ENCODE measurements at regions not wholly inside any gene's neighbourhood (a gene's known extent, or its start where the extent isn't known, plus 50 kb on each side); places are given as distances from the start of the nearest gene placed in this dataset.

- H3K27ac ChIP-seq (ENCODE audit: control insufficient read depth, insufficient read depth, low read length) = no peak overlapping the region
- dilution Hi-C loops (cut with MboI; ENCODE audit: extremely low pct_ligation_motif_present, low sequenced_read_pairs) = no loop called here
Measured at GRCh38 chr6:120496661-120497060, 837.6 kb downstream of the TBC1D32 start.

GRCh38 chr6:120493505-120493904, 840.8 kb downstream of the TBC1D32 start:
- no peak overlapping the region for H3K4me2 ChIP-seq (ENCODE audit: control insufficient read depth, extremely low read depth, insufficient read depth, low read depth, low read length)
- H2AFZ ChIP-seq (ENCODE audit: control insufficient read depth, low read length) = no peak overlapping the region
- H3K4me1 ChIP-seq (ENCODE audit: control insufficient read depth, extremely low read depth, insufficient read depth, low read length) = no peaks in the 10 kb centered on the region
- H3K27ac ChIP-seq (ENCODE audit: control insufficient read depth, insufficient read depth, low read length) = no peak overlapping the region
- dilution Hi-C loops (cut with MboI; ENCODE audit: extremely low pct_ligation_motif_present, low sequenced_read_pairs) = no loop called here
- H3K4me3 ChIP-seq (ENCODE audit: control insufficient read depth in 2 of 3, extremely low read depth in 1 of 3, insufficient read depth in 2 of 3, low read depth in 1 of 3, low read length in 3 of 3) = no peak overlapping the region
- H3K9me1 ChIP-seq (ENCODE audit: control insufficient read depth, extremely low read depth, insufficient read depth, low read length) = no peaks in the 10 kb centered on the region
- no peak for TF ChIP-seq EZH2 (IDR thresholded peaks at IDR 0.05; ENCODE audit: low read length)
- no peak for TF ChIP-seq CTCF (optimal IDR thresholded peaks at IDR 0.05 in 1 of 3, IDR thresholded peaks at IDR 0.05 in 1 of 3, conservative IDR thresholded peaks at IDR 0.05 in 1 of 3; ENCODE audit: extremely low read depth in 1 of 3, insufficient read depth in 2 of 3, low read length in 3 of 3)
- H3K79me2 ChIP-seq (ENCODE audit: control insufficient read depth, insufficient read depth, low read length) = no peaks in the 10 kb centered on the region
- H3K9me3 ChIP-seq (ENCODE audit: control insufficient read depth, low read depth, low read length) = no peaks in the 10 kb centered on the region
- H3K27me3 ChIP-seq (ENCODE audit: control insufficient read depth, extremely low read depth, insufficient read depth, low read length) = no peaks in the 10 kb centered on the region
- H3K9ac ChIP-seq (ENCODE audit: control insufficient read depth, extremely low read depth, insufficient read depth, low read length) = no peak overlapping the region
- no peaks in the 10 kb centered on the region for H3K36me3 ChIP-seq (ENCODE audit: control insufficient read depth in 2 of 2, extremely low read depth in 1 of 2, insufficient read depth in 2 of 2, low read length in 2 of 2)
- H4K20me1 ChIP-seq (ENCODE audit: control insufficient read depth, extremely low read depth, insufficient read depth, low read length) = no peaks in the 10 kb centered on the region
- FAIRE-seq (no peak), DNase-seq (ENCODE audit: low read depth, low spot score) (no peak)

More at GRCh38 chr6:120496661-120497060, 837.6 kb downstream of the TBC1D32 start:
- H3K36me3 ChIP-seq (ENCODE audit: control insufficient read depth in 2 of 2, extremely low read depth in 1 of 2, insufficient read depth in 2 of 2, low read length in 2 of 2) = no peaks in the 10 kb centered on the region
- no peak for DNase-seq (ENCODE audit: low read depth, low spot score)
- TF ChIP-seq CTCF (optimal IDR thresholded peaks at IDR 0.05 in 1 of 3, IDR thresholded peaks at IDR 0.05 in 1 of 3, conservative IDR thresholded peaks at IDR 0.05 in 1 of 3; ENCODE audit: extremely low read depth in 1 of 3, insufficient read depth in 2 of 3, low read length in 3 of 3) (no peak), EZH2 (IDR thresholded peaks at IDR 0.05; ENCODE audit: low read length) (no peak)
- no peaks in the 10 kb centered on the region for H4K20me1 ChIP-seq (ENCODE audit: control insufficient read depth, extremely low read depth, insufficient read depth, low read length)
- H3K9me1 ChIP-seq (ENCODE audit: control insufficient read depth, extremely low read depth, insufficient read depth, low read length) = no peaks in the 10 kb centered on the region
- no peak for FAIRE-seq
- no peak overlapping the region for H3K9ac ChIP-seq (ENCODE audit: control insufficient read depth, extremely low read depth, insufficient read depth, low read length)
- H3K4me2 ChIP-seq (ENCODE audit: control insufficient read depth, extremely low read depth, insufficient read depth, low read depth, low read length) = no peak overlapping the region
- H2AFZ ChIP-seq (ENCODE audit: control insufficient read depth, low read length) = no peak overlapping the region
- H3K4me1 ChIP-seq (ENCODE audit: control insufficient read depth, extremely low read depth, insufficient read depth, low read length) = no peaks in the 10 kb centered on the region
- H3K4me3 ChIP-seq (ENCODE audit: control insufficient read depth in 2 of 3, extremely low read depth in 1 of 3, insufficient read depth in 2 of 3, low read depth in 1 of 3, low read length in 3 of 3) = no peak overlapping the region
- H3K9me3 ChIP-seq (ENCODE audit: control insufficient read depth, low read depth, low read length) = no peaks in the 10 kb centered on the region
- H3K79me2 ChIP-seq (ENCODE audit: control insufficient read depth, insufficient read depth, low read length) = no peaks in the 10 kb centered on the region
- H3K27me3 ChIP-seq (ENCODE audit: control insufficient read depth, extremely low read depth, insufficient read depth, low read length) = no peaks in the 10 kb centered on the region

All from keratinocyte (primary cell).